Suprapubic skin (tissue), 4 donors: ENCODE measurements at regions not wholly inside any gene's neighbourhood (a gene's known extent, or its start where the extent isn't known, plus 50 kb on each side); places are given as distances from the start of the nearest gene placed in this dataset.

Source experiments
- EP300 ChIP-seq: sonication (generic); formaldehyde crosslinking; IDR thresholded peaks from one replicate; pipeline ENCODE4 v1.6.1; 2017; ENCODE audit warnings: antibody characterized with exemption
- POLR2A ChIP-seq, 2 donors: fragments of 450-650 bp; IDR thresholded peaks; one replicate each; pipeline ENCODE4 v1.6.1; 2017; ENCODE audit warnings: antibody characterized with exemption in 2 of 2, mild to moderate bottlenecking in 2 of 2, moderate library complexity in 2 of 2
- POLR2AphosphoS5 ChIP-seq, 3 donors: sonication (generic); formaldehyde crosslinking; IDR thresholded peaks; one replicate each; pipeline ENCODE4 v1.6.1; 2017; ENCODE audit warnings: antibody characterized with exemption in 3 of 3
- TF ChIP-seq, protein P1 (sequence below), 2 donors: fragments of 200-600 bp in 1 of 2; fragments of 450-650 bp in 1 of 2; sonication (generic) in 1 of 2; IDR thresholded peaks; one replicate each; pipeline ENCODE4 v1.5.1; 2016 to 2019; ENCODE audit warnings: antibody characterized with exemption in 2 of 2, mild to moderate bottlenecking in 1 of 2, moderate library complexity in 1 of 2

DNA sequence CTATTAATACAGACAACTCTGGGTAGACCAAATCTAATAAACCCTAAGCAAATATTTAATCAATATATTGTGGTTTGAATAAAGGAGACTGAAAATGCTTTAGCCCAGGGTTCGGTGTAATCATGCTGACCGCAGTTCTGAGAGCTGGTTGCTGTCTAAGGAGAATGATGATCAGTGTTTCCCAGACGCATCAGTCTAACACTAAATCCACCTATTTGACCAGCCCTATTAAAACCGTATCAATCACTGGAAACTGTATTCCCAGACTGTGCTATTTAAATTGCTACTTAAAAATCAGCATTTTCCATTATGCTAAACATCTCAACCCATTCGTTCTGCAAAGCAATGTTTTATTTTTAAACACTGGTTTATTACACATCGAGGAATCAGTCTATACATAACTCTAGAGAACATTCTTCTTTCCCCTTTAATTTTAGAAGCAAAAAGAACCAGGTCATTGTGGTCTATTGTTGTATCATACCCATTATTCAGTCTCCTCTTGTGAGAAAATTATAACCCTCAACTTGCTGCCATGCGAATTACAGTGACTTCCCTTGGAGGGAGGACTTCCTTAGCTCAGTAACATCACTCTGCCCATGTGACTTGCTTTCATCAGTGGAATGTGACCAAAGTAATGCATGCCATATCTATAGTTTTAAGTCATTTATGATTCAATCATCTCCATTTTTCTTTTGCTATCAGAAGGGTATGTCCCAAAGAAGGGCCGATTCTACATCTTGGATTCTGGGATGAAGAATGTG lies 515.2 kb upstream of the JAG1 start:
- TF ChIP-seq POLR2AphosphoS5 (IDR thresholded peaks at IDR 0.05) = no peak
- TF ChIP-seq, protein P1, sequence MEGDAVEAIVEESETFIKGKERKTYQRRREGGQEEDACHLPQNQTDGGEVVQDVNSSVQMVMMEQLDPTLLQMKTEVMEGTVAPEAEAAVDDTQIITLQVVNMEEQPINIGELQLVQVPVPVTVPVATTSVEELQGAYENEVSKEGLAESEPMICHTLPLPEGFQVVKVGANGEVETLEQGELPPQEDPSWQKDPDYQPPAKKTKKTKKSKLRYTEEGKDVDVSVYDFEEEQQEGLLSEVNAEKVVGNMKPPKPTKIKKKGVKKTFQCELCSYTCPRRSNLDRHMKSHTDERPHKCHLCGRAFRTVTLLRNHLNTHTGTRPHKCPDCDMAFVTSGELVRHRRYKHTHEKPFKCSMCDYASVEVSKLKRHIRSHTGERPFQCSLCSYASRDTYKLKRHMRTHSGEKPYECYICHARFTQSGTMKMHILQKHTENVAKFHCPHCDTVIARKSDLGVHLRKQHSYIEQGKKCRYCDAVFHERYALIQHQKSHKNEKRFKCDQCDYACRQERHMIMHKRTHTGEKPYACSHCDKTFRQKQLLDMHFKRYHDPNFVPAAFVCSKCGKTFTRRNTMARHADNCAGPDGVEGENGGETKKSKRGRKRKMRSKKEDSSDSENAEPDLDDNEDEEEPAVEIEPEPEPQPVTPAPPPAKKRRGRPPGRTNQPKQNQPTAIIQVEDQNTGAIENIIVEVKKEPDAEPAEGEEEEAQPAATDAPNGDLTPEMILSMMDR (IDR thresholded peaks at IDR 0.05) = no peak
- TF ChIP-seq POLR2A (IDR thresholded peaks at IDR 0.05) = no peak
- TF ChIP-seq EP300 = no peak
